Activated naive CD4-positive, alpha-beta T cell treated with anti-CD3 and anti-CD28 coated beads for 36 hours (primary cell): ENCODE measurements at regions not wholly inside any gene's neighbourhood (a gene's known extent, or its start where the extent isn't known, plus 50 kb on each side); places are given as distances from the start of the nearest gene placed in this dataset.

Experiments used
- CTCF ChIA-PET: fragments of 350-600 bp; sonication (Branson Sonifier 250); formaldehyde crosslinking; loops from one replicate; lab custom pipeline; 2021; ENCODE audit warnings: antibody characterized with exemption; lab: Charles Lee
- DNase-seq: peaks from one replicate; pipeline ENCODE4 v3.0.0-alpha.2; 2020
- H3K27ac Mint-ChIP-seq: one replicate; pipeline ENCODE4 v1.8.0; 2021; ENCODE audit warnings: mild to moderate bottlenecking, mixed read lengths
- H3K27me3 Mint-ChIP-seq: one replicate; pipeline ENCODE4 v1.8.0; 2021; ENCODE audit warnings: low read depth, mixed read lengths
- H3K36me3 Mint-ChIP-seq: one replicate; pipeline ENCODE4 v1.8.0; 2021; ENCODE audit warnings: low read depth, mixed read lengths
- H3K4me1 Mint-ChIP-seq: one replicate; pipeline ENCODE4 v1.8.0; 2021; ENCODE audit warnings: low read depth, mixed read lengths
- H3K4me3 Mint-ChIP-seq: one replicate; pipeline ENCODE4 v1.8.0; 2021; ENCODE audit warnings: mild to moderate bottlenecking, moderate library complexity, mixed read lengths
- H3K9me3 Mint-ChIP-seq: one replicate; pipeline ENCODE4 v1.8.0; 2021; ENCODE audit warnings: mixed read lengths
- intact Hi-C: fragments of 100-400 bp; cut with micrococcal nuclease; formaldehyde crosslinking; loops from one replicate; pipeline ENCODE4 v1.15.1; 2023

- Mint-ChIP-seq H3K36me3 (peaks cover 2% of the 10 kb centered on the region), H3K4me3 (no peak overlapping the region), H3K9me3 (peaks cover 9% of the 10 kb centered on the region), H3K4me1 (no peaks in the 10 kb centered on the region), H3K27me3 (no peaks in the 10 kb centered on the region), H3K27ac (no peak overlapping the region)
- intact Hi-C loops, result no loop called here
- no peak for DNase-seq
- CTCF ChIA-PET, result no interaction called here
Observed at GRCh38 chr7:109044691-109045090, 475.0 kb downstream of the DNAJB9 start.

GRCh38 chr7:109049366-109049765, 479.7 kb downstream of the DNAJB9 start:
- CTCF ChIA-PET, result no interaction called here
- intact Hi-C loops, result no loop called here
- no peak overlapping the region for H3K4me3 Mint-ChIP-seq
- H3K36me3 Mint-ChIP-seq, result no peaks in the 10 kb centered on the region
- DNase-seq, result no peak
- H3K27ac Mint-ChIP-seq, result no peak overlapping the region
- H3K9me3 Mint-ChIP-seq, result no peaks in the 10 kb centered on the region
- H3K27me3 Mint-ChIP-seq, result no peaks in the 10 kb centered on the region
- no peaks in the 10 kb centered on the region for H3K4me1 Mint-ChIP-seq

- Mint-ChIP-seq H3K4me1 (no peaks in the 10 kb centered on the region), H3K9me3 (no peaks in the 10 kb centered on the region), H3K27ac (no peak overlapping the region), H3K27me3 (no peaks in the 10 kb centered on the region), H3K4me3 (no peak overlapping the region), H3K36me3 (no peaks in the 10 kb centered on the region)
- DNase-seq, result no peak
- CTCF ChIA-PET, result no interaction called here
- intact Hi-C loops, result no loop called here
Observed at GRCh38 chr7:109059089-109059488, 489.4 kb downstream of the DNAJB9 start.

GRCh38 chr7:109062798-109063197, 493.1 kb downstream of the DNAJB9 start:
- H3K9me3 Mint-ChIP-seq, result no peaks in the 10 kb centered on the region
- CTCF ChIA-PET, result no interaction called here
- H3K4me1 Mint-ChIP-seq, result no peaks in the 10 kb centered on the region
- DNase-seq, result no peak
- H3K27ac Mint-ChIP-seq, result no peak overlapping the region
- H3K36me3 Mint-ChIP-seq, result no peaks in the 10 kb centered on the region
- H3K27me3 Mint-ChIP-seq, result no peaks in the 10 kb centered on the region
- H3K4me3 Mint-ChIP-seq, result no peak overlapping the region
- intact Hi-C loops, result no loop called here

- Mint-ChIP-seq H3K27ac (no peak overlapping the region), H3K9me3 (peaks cover 2% of the 10 kb centered on the region), H3K4me3 (no peak overlapping the region), H3K27me3 (no peaks in the 10 kb centered on the region), H3K36me3 (no peaks in the 10 kb centered on the region), H3K4me1 (no peaks in the 10 kb centered on the region)
- DNase-seq, result no peak
- CTCF ChIA-PET, result interaction anchor here (0.7 kb wide), 2 partner anchors 19 to 146 kb away, joined by 3 to 6 read pairs; no protein-coding TSS in a partner anchor
- intact Hi-C loops, result no loop called here
Observed at GRCh38 chr7:109073543-109073942, 503.9 kb downstream of the DNAJB9 start.

- H3K4me3 Mint-ChIP-seq, result no peak overlapping the region
- H3K27ac Mint-ChIP-seq, result no peak overlapping the region
- no peaks in the 10 kb centered on the region for H3K36me3 Mint-ChIP-seq
- H3K4me1 Mint-ChIP-seq, result no peaks in the 10 kb centered on the region
- no peaks in the 10 kb centered on the region for H3K9me3 Mint-ChIP-seq
- DNase-seq, result no peak
- no peaks in the 10 kb centered on the region for H3K27me3 Mint-ChIP-seq
- CTCF ChIA-PET, result no interaction called here
- intact Hi-C loops, result no loop called here
Observed at GRCh38 chr7:109076396-109076972, 506.8 kb downstream of the DNAJB9 start.

- H3K36me3 Mint-ChIP-seq, result no peaks in the 10 kb centered on the region
- no peak overlapping the region for H3K27ac Mint-ChIP-seq
- CTCF ChIA-PET, result no interaction called here
- no peaks in the 10 kb centered on the region for H3K27me3 Mint-ChIP-seq
- intact Hi-C loops, result no loop called here
- no peak for DNase-seq
- H3K4me1 Mint-ChIP-seq, result no peaks in the 10 kb centered on the region
- no peak overlapping the region for H3K4me3 Mint-ChIP-seq
- peaks cover 9% of the 10 kb centered on the region for H3K9me3 Mint-ChIP-seq
Observed at GRCh38 chr7:109091042-109091441, 521.4 kb downstream of the DNAJB9 start.

GRCh38 chr7:109092268-109092667, 522.6 kb downstream of the DNAJB9 start:
- CTCF ChIA-PET, result interaction anchor here (0.6 to 1.3 kb wide), 2 partner anchors 11 to 19 kb away, joined by 4 to 6 read pairs; no protein-coding TSS in a partner anchor
- Mint-ChIP-seq H3K27me3 (no peaks in the 10 kb centered on the region), H3K4me3 (no peak overlapping the region), H3K4me1 (no peaks in the 10 kb centered on the region), H3K27ac (no peak overlapping the region), H3K9me3 (peaks cover 6% of the 10 kb centered on the region), H3K36me3 (no peaks in the 10 kb centered on the region)
- intact Hi-C loops, result no loop called here
- no peak for DNase-seq

GRCh38 chr7:109101332-109101731, 531.7 kb downstream of the DNAJB9 start:
- Mint-ChIP-seq H3K27me3 (no peaks in the 10 kb centered on the region), H3K9me3 (no peaks in the 10 kb centered on the region)

GRCh38 chr7:109109558-109109957, 539.9 kb downstream of the DNAJB9 start:
- no peak for DNase-seq
- H3K27ac Mint-ChIP-seq, result no peak overlapping the region
- no peak overlapping the region for H3K4me3 Mint-ChIP-seq
- H3K27me3 Mint-ChIP-seq, result no peaks in the 10 kb centered on the region
- no peaks in the 10 kb centered on the region for H3K36me3 Mint-ChIP-seq
- H3K4me1 Mint-ChIP-seq, result no peaks in the 10 kb centered on the region
- CTCF ChIA-PET, result no interaction called here
- intact Hi-C loops, result no loop called here
- H3K9me3 Mint-ChIP-seq, result no peaks in the 10 kb centered on the region

More at GRCh38 chr7:109101332-109101731, 531.7 kb downstream of the DNAJB9 start:
- no peak overlapping the region for H3K27ac Mint-ChIP-seq
- H3K36me3 Mint-ChIP-seq, result no peaks in the 10 kb centered on the region
- CTCF ChIA-PET, result no interaction called here
- intact Hi-C loops, result no loop called here
- DNase-seq, result no peak
- no peaks in the 10 kb centered on the region for H3K4me1 Mint-ChIP-seq
- no peak overlapping the region for H3K4me3 Mint-ChIP-seq

- H3K27ac Mint-ChIP-seq, result no peak overlapping the region
- CTCF ChIA-PET, result no interaction called here
- H3K9me3 Mint-ChIP-seq, result peaks cover 2% of the 10 kb centered on the region
- intact Hi-C loops, result no loop called here
- no peaks in the 10 kb centered on the region for H3K36me3 Mint-ChIP-seq
- no peaks in the 10 kb centered on the region for H3K4me1 Mint-ChIP-seq
- DNase-seq, result no peak
- H3K27me3 Mint-ChIP-seq, result no peaks in the 10 kb centered on the region
- no peak overlapping the region for H3K4me3 Mint-ChIP-seq
Observed at GRCh38 chr7:109111086-109111485, 541.4 kb downstream of the DNAJB9 start.

GRCh38 chr7:109121599-109122300, 552.1 kb downstream of the DNAJB9 start:
- intact Hi-C loops, result no loop called here
- DNase-seq, result no peak
- H3K4me1 Mint-ChIP-seq, result no peaks in the 10 kb centered on the region
- H3K27me3 Mint-ChIP-seq, result no peaks in the 10 kb centered on the region
- H3K36me3 Mint-ChIP-seq, result no peaks in the 10 kb centered on the region
- H3K9me3 Mint-ChIP-seq, result peaks cover 1% of the 10 kb centered on the region
- H3K4me3 Mint-ChIP-seq, result no peak overlapping the region
- CTCF ChIA-PET, result no interaction called here
- no peak overlapping the region for H3K27ac Mint-ChIP-seq

GRCh38 chr7:109125001-109125400, 555.3 kb downstream of the DNAJB9 start:
- Mint-ChIP-seq H3K4me3 (no peak overlapping the region), H3K4me1 (no peaks in the 10 kb centered on the region), H3K36me3 (no peaks in the 10 kb centered on the region), H3K27me3 (no peaks in the 10 kb centered on the region), H3K27ac (no peak overlapping the region), H3K9me3 (no peaks in the 10 kb centered on the region)
- CTCF ChIA-PET, result no interaction called here
- intact Hi-C loops, result no loop called here
- DNase-seq, result no peak
